ENCODE measurements at regions not wholly inside any gene's neighbourhood (a gene's known extent, or its start where the extent isn't known, plus 50 kb on each side); places are given as distances from the start of the nearest gene placed in this dataset.

DNA sequence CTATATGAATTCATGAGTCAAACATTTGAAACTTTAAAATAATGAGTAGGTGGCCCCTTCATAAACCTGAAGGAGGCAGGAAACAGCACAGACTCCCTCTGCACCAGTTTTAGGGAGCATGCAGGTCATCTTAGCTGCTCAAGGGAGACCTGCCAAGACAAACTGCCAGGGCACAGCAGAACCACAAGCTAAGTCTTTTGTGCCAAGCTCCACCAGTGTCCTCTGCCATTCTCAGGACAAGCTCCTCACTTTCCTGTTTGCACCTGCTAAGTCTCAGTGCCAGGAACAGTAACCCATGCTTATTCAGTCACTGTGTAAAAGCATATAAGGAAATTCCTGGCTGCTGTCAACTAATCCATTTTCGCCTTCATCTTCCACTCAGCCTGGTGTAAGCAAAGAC lies 368.9 kb downstream of the SEC16B start:
- H4K20me1 ChIP-seq (ENCODE audit: insufficient read depth): no peaks in the 10 kb centered on the region
- H3K79me2 ChIP-seq (replicated peaks; ENCODE audit: insufficient read depth, low read length): no peaks in the 10 kb centered on the region
- H3K27ac ChIP-seq (ENCODE audit: low read length): no peak overlapping the region
- H2AFZ ChIP-seq (ENCODE audit: low read depth, low read length): no peak overlapping the region
- TF ChIP-seq RAD21 (conservative IDR thresholded peaks at IDR 0.05) (no peak), POLR2AphosphoS5 (IDR thresholded peaks at IDR 0.05) (no peak), MXI1 (conservative IDR thresholded peaks at IDR 0.05; ENCODE audit: poor library complexity, severe bottlenecking) (no peak), CTCF (IDR thresholded peaks at IDR 0.05; ENCODE audit: poor library complexity, severe bottlenecking) (no peak), TAF1 (IDR thresholded peaks at IDR 0.05; ENCODE audit: low read depth) (no peak), EP300 (conservative IDR thresholded peaks at IDR 0.05; ENCODE audit: poor library complexity, severe bottlenecking) (no peak), SMC3 (conservative IDR thresholded peaks at IDR 0.05; ENCODE audit: poor library complexity) (no peak), EZH2 (IDR thresholded peaks at IDR 0.05; ENCODE audit: borderline replicate concordance, insufficient read depth, low read length, poor library complexity, severe bottlenecking) (no peak)
- TF ChIP-seq, protein P1, sequence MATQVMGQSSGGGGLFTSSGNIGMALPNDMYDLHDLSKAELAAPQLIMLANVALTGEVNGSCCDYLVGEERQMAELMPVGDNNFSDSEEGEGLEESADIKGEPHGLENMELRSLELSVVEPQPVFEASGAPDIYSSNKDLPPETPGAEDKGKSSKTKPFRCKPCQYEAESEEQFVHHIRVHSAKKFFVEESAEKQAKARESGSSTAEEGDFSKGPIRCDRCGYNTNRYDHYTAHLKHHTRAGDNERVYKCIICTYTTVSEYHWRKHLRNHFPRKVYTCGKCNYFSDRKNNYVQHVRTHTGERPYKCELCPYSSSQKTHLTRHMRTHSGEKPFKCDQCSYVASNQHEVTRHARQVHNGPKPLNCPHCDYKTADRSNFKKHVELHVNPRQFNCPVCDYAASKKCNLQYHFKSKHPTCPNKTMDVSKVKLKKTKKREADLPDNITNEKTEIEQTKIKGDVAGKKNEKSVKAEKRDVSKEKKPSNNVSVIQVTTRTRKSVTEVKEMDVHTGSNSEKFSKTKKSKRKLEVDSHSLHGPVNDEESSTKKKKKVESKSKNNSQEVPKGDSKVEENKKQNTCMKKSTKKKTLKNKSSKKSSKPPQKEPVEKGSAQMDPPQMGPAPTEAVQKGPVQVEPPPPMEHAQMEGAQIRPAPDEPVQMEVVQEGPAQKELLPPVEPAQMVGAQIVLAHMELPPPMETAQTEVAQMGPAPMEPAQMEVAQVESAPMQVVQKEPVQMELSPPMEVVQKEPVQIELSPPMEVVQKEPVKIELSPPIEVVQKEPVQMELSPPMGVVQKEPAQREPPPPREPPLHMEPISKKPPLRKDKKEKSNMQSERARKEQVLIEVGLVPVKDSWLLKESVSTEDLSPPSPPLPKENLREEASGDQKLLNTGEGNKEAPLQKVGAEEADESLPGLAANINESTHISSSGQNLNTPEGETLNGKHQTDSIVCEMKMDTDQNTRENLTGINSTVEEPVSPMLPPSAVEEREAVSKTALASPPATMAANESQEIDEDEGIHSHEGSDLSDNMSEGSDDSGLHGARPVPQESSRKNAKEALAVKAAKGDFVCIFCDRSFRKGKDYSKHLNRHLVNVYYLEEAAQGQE (IDR thresholded peaks at IDR 0.05; ENCODE audit: borderline replicate concordance): no peak
- no peak overlapping the region for H3K4me2 ChIP-seq (ENCODE audit: low read length)
- no peaks in the 10 kb centered on the region for H3K9me3 ChIP-seq (ENCODE audit: low read length)
- no peak overlapping the region for H3K4me3 ChIP-seq (ENCODE audit: low read length)
- H3F3A ChIP-seq (ENCODE audit: insufficient read depth, low read length, poor library complexity, severe bottlenecking): no peaks in the 10 kb centered on the region
- no peaks in the 10 kb centered on the region for H3K36me3 ChIP-seq (ENCODE audit: insufficient read depth, low read length)
- no peak overlapping the region for H3K9ac ChIP-seq (ENCODE audit: low read length)
- H3K27me3 ChIP-seq (ENCODE audit: insufficient read depth, low read depth, low read length): no peaks in the 10 kb centered on the region
- H3K9me2 ChIP-seq (ENCODE audit: insufficient read depth, low read length): no peaks in the 10 kb centered on the region

GRCh38 chr1:177600321-177600720 lies 369.5 kb downstream of the SEC16B start:
- no peaks in the 10 kb centered on the region for H3K36me3 ChIP-seq (ENCODE audit: insufficient read depth, low read length)
- H3K9me3 ChIP-seq (ENCODE audit: low read length): no peaks in the 10 kb centered on the region
- no peak for TF ChIP-seq CTCF (IDR thresholded peaks at IDR 0.05; ENCODE audit: poor library complexity, severe bottlenecking)
- TF ChIP-seq, protein P1 (IDR thresholded peaks at IDR 0.05; ENCODE audit: borderline replicate concordance): no peak
- no peak for TF ChIP-seq EZH2 (IDR thresholded peaks at IDR 0.05; ENCODE audit: borderline replicate concordance, insufficient read depth, low read length, poor library complexity, severe bottlenecking)
- TF ChIP-seq RAD21 (conservative IDR thresholded peaks at IDR 0.05): no peak

More at GRCh38 chr1:177600321-177600720, 369.5 kb downstream of the SEC16B start:
- H3K4me3 ChIP-seq (ENCODE audit: low read length): no peak overlapping the region
- H3K27ac ChIP-seq (ENCODE audit: low read length): no peak overlapping the region
- H3K27me3 ChIP-seq (ENCODE audit: insufficient read depth, low read depth, low read length): no peaks in the 10 kb centered on the region
- H3K9ac ChIP-seq (ENCODE audit: low read length): no peak overlapping the region
- H3F3A ChIP-seq (ENCODE audit: insufficient read depth, low read length, poor library complexity, severe bottlenecking): no peaks in the 10 kb centered on the region
- H3K79me2 ChIP-seq (replicated peaks; ENCODE audit: insufficient read depth, low read length): no peaks in the 10 kb centered on the region
- H3K4me2 ChIP-seq (ENCODE audit: low read length): no peak overlapping the region
- no peaks in the 10 kb centered on the region for H3K9me2 ChIP-seq (ENCODE audit: insufficient read depth, low read length)
- H2AFZ ChIP-seq (ENCODE audit: low read depth, low read length): no peak overlapping the region
- H4K20me1 ChIP-seq (ENCODE audit: insufficient read depth): no peaks in the 10 kb centered on the region
